Breast epithelium (tissue), 4 donors: ENCODE measurements at regions not wholly inside any gene's neighbourhood (a gene's known extent, or its start where the extent isn't known, plus 50 kb on each side); places are given as distances from the start of the nearest gene placed in this dataset.

ENCODE experiments used
- DNase-seq, 2 donors: peaks; one replicate each; pipeline ENCODE4 v3.0.0-alpha.2; 2019; ENCODE audit warnings: low spot score in 2 of 2
- H3K27ac ChIP-seq, 2 donors: fragments of 200-600 bp; sonication (generic) in 1 of 2; one replicate each; pipeline ENCODE4 v1.5.1; 2016 to 2019; ENCODE audit warnings: mild to moderate bottlenecking in 1 of 2
- H3K27me3 ChIP-seq, 2 donors: fragments of 200-600 bp; sonication (generic) in 1 of 2; one replicate each; pipeline versions ENCODE4 v1.5.1 to v1.6.0; 2017 to 2019; ENCODE audit warnings: control low read depth in 1 of 2, mild to moderate bottlenecking in 1 of 2
- H3K36me3 ChIP-seq: fragments of 200-600 bp; one replicate; pipeline ENCODE4 v1.5.1; 2019
- H3K4me1 ChIP-seq, 2 donors: fragments of 200-600 bp; sonication (generic); one replicate each; pipeline ENCODE4 v1.5.1; 2016 to 2019; ENCODE audit warnings: control low read depth in 1 of 2
- H3K4me3 ChIP-seq, 3 donors: fragments of 200-600 bp; sonication (generic); 1 replicate in 2 of 3; 2 replicates in 1 of 3; pipeline ENCODE4 v1.5.1; 2016 to 2019; ENCODE audit warnings: mild to moderate bottlenecking in 3 of 3, moderate library complexity in 2 of 3
- H3K9me3 ChIP-seq, 2 donors: fragments of 200-600 bp; sonication (generic) in 1 of 2; one replicate each; pipeline ENCODE4 v1.5.1; 2016 to 2019; ENCODE audit warnings: control low read depth in 1 of 2
- CTCF ChIP-seq, 3 donors: fragments of 450-650 bp; IDR thresholded peaks; one replicate each; pipeline ENCODE4 v1.5.1; 2016 to 2017; ENCODE audit warnings: antibody characterized with exemption in 3 of 3, mild to moderate bottlenecking in 3 of 3, moderate library complexity in 3 of 3
- POLR2A ChIP-seq: fragments of 450-650 bp; IDR thresholded peaks from one replicate; pipeline ENCODE4 v1.6.1; 2016; ENCODE audit warnings: antibody characterized with exemption, mild to moderate bottlenecking, moderate library complexity
- POLR2AphosphoS5 ChIP-seq, 3 donors: sonication (generic); formaldehyde crosslinking; IDR thresholded peaks; one replicate each; pipeline ENCODE4 v1.6.1; 2017; ENCODE audit warnings: antibody characterized with exemption in 3 of 3
- intact Hi-C: fragments of 100-400 bp; cut with DNase I; formaldehyde crosslinking; loops from one replicate; pipeline ENCODE4 v1.15.1; 2023; ENCODE audit warnings: low total_unique reads

DNA sequence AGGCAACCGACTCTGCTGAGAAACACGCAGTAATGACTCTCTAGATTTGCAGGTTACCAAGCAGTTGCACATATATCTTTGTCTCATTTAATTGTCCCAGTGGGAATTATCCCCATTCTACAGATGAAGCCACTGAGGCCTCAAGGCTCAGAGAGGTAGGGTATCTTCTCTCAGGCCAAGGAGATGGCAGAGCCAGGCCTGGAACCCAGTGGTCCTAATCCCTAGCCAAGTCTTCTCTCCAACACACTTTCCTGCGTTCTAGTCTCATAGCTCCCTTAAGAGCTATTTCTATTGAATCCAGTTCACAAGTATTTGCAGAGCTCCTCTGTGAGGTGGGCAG lies 181.3 kb upstream of the BCOR start:
- H3K27me3 ChIP-seq: peaks cover 0 to 35% of the 10 kb centered on the region in 2 donors
- no peak overlapping the region for H3K4me3 ChIP-seq
- no peak overlapping the region for H3K27ac ChIP-seq
- H3K36me3 ChIP-seq: no peaks in the 10 kb centered on the region
- intact Hi-C loops: no loop called here
- no peak for DNase-seq
- peaks cover 0 to 16% of the 10 kb centered on the region in 2 donors for H3K9me3 ChIP-seq
- H3K4me1 ChIP-seq: no peaks in the 10 kb centered on the region
- TF ChIP-seq POLR2A (no peak), POLR2AphosphoS5 (IDR thresholded peaks at IDR 0.05) (no peak), CTCF (IDR thresholded peaks at IDR 0.05) (no peak)

DNA sequence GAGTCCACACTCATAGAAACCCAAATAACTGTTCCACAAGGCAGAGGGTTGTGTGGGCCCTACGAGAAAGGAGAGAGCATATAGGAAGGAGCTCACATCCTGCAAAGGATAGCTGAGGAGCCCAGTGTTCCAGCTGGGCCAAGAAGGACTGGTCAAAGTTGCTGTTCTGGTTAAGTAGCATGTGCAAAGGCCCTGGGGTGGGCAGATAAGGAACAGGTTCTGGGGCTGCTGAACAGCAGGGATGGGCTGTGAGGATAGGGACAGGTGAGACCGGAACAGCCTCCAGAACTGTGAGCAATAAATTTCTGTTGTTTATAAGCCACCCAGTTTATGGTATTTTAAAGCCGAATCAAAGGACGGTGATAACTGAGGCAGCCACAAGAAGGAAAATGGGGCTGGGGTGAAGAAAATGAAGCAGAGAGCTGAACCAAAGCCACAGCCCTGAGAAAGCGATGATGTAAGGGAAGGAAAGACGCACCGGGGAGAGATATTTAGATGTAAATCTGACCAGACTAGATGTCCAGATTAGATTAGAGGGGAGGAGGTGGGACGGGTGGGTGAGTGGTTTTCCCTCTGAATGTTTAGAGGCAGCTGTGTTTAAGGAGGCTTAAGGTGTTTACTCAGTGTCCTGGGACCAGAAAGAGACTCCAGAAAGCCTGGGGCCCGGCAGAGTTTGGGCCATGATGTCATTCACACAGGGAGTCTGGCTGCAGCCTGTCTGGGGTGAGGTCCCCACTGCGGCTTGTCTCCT lies 180.8 kb upstream of the BCOR start:
- Histone ChIP-seq H3K36me3 (no peaks in the 10 kb centered on the region), H3K27ac (no peak overlapping the region), H3K4me3 (no peak overlapping the region), H3K27me3 (peaks cover 0 to 35% of the 10 kb centered on the region in 2 donors), H3K4me1 (no peaks in the 10 kb centered on the region), H3K9me3 (peaks cover 0 to 18% of the 10 kb centered on the region in 2 donors)
- DNase-seq: no peak
- TF ChIP-seq POLR2AphosphoS5 (IDR thresholded peaks at IDR 0.05) (no peak), CTCF (IDR thresholded peaks at IDR 0.05) (no peak), POLR2A (no peak)
- intact Hi-C loops: no loop called here

DNA sequence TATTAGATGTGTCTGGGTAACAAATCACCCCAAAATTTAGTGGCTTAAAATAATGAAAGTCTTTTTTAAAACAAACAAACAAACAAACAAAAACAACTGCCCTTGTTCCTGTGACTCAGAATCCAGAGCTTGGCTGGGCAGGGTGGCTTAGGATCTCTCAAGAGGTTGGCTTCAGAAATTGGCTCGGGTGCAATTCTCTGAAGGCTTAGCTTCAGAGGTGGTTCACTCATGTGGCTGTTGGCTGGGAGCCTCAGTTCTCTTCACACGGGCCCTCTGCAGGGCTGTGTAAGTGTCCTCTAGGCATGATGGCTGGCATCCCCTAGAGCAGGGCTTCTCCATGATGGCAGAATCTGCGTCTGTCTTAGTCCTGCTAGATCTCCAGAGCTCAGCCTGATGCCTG lies 179.9 kb upstream of the BCOR start:
- intact Hi-C loops: no loop called here
- H3K27me3 ChIP-seq: peaks cover 0 to 26% of the 10 kb centered on the region in 2 donors

DNA sequence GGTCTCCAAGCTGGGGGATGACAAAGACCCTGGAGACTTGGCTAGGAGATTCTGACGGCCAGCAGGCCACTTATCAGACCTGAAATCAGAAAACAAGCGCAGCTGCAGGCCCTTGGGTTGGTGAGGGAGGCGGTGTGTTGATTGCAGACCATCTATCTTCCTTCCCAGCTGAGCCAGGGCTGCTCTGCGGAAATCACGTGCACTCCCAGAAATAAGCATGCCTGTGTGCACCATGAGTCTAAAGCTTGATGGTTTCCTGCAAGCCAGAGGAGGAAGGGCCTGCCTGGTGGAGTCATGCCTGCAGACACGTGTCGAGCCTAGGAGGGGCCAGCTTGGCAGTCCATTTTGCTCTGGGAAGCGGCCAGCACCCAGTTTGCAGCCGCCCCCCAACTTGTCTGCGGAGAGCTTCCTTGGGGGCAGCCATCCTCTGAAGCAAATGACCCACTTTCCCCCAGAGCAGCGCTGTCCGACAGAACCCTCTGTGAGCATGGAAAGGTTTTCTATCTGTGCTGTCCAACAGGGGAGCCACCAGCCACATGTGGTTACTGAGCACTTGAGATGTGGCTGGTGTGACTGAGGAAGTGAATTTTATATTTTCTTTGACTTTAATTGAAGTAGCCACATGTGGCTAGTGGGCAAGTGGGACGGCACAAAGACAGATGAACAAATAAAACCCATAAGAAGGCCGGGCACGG lies 175.7 kb upstream of the BCOR start:
- Histone ChIP-seq H3K9me3 (peaks cover 9 to 22% of the 10 kb centered on the region in 2 donors), H3K27me3 (peaks cover 0 to 15% of the 10 kb centered on the region in 2 donors), H3K4me3 (no peak overlapping the region), H3K36me3 (no peaks in the 10 kb centered on the region), H3K27ac (no peak overlapping the region), H3K4me1 (no peaks in the 10 kb centered on the region)
- TF ChIP-seq CTCF (IDR thresholded peaks at IDR 0.05) (no peak), POLR2A (no peak), POLR2AphosphoS5 (IDR thresholded peaks at IDR 0.05) (no peak)
- intact Hi-C loops: no loop called here
- no peak for DNase-seq

More for the DNA sequence above, 179.9 kb upstream of the BCOR start:
- Histone ChIP-seq H3K4me3 (no peak overlapping the region), H3K36me3 (no peaks in the 10 kb centered on the region), H3K27ac (no peak overlapping the region), H3K4me1 (no peaks in the 10 kb centered on the region), H3K9me3 (peaks cover 0 to 19% of the 10 kb centered on the region in 2 donors)
- TF ChIP-seq POLR2AphosphoS5 (IDR thresholded peaks at IDR 0.05) (no peak), CTCF (IDR thresholded peaks at IDR 0.05) (no peak), POLR2A (no peak)
- DNase-seq: no peak

DNA sequence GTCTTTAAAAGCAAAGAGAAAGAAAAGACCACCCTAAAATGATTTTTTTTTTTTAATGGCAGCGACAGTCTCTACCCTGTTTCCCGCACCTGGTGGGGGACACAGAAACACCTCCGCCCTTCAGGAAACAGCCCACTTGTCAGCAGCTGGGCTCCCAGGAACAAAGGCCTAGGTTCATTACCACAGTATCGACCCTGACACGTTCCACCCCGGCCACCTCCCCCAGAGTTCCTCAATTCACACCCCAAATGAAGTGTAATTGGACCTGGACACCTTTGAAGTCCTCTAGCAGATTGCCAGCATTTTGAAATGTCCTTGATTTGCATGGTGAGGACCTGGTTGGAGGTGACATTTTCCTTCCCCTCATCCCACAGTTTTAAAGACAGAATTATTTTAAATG lies 175.0 kb upstream of the BCOR start:
- no peaks in the 10 kb centered on the region for H3K36me3 ChIP-seq
- H3K27me3 ChIP-seq: peaks cover 0 to 17% of the 10 kb centered on the region in 2 donors
- intact Hi-C loops: no loop called here
- no peak overlapping the region for H3K27ac ChIP-seq
- H3K4me1 ChIP-seq: no peaks in the 10 kb centered on the region
- no peak for DNase-seq
- no peak for TF ChIP-seq POLR2A
- TF ChIP-seq POLR2AphosphoS5 (IDR thresholded peaks at IDR 0.05): no peak
- TF ChIP-seq CTCF (IDR thresholded peaks at IDR 0.05): no peak
- H3K9me3 ChIP-seq: peaks cover 9 to 22% of the 10 kb centered on the region in 2 donors
- no peak overlapping the region for H3K4me3 ChIP-seq
